Sigmoid colon (tissue), 4 donors: ENCODE measurements at regions not wholly inside any gene's neighbourhood (a gene's known extent, or its start where the extent isn't known, plus 50 kb on each side); places are given as distances from the start of the nearest gene placed in this dataset.

Experiments
- CTCF ChIP-seq, 4 experiments: fragments of 450-650 bp in 3 of 4; fragments of 200-600 bp in 1 of 4; IDR thresholded peaks; one replicate each; pipeline ENCODE4 v1.5.1; 2016 to 2019; ENCODE audit warnings: antibody characterized with exemption in 4 of 4, mild to moderate bottlenecking in 3 of 4, moderate library complexity in 2 of 4
- EP300 ChIP-seq, 4 donors: sonication (generic); formaldehyde crosslinking; IDR thresholded peaks; one replicate each; pipeline ENCODE4 v1.6.1; 2017; ENCODE audit warnings: antibody characterized with exemption in 4 of 4
- POLR2A ChIP-seq, 2 donors: fragments of 450-650 bp; IDR thresholded peaks; one replicate each; pipeline ENCODE4 v1.6.1; 2016; ENCODE audit warnings: antibody characterized with exemption in 2 of 2, mild to moderate bottlenecking in 2 of 2, moderate library complexity in 2 of 2
- POLR2AphosphoS5 ChIP-seq, 4 donors: sonication (generic); formaldehyde crosslinking; IDR thresholded peaks; one replicate each; pipeline ENCODE4 v1.6.1; 2017; ENCODE audit warnings: antibody characterized with exemption in 4 of 4

GRCh38 chr14:44297437-44297836 lies 209.6 kb downstream of the FSCB start:
- TF ChIP-seq POLR2AphosphoS5 (IDR thresholded peaks at IDR 0.05) (no peak), EP300 (IDR thresholded peaks at IDR 0.05) (no peak), CTCF (IDR thresholded peaks at IDR 0.05) (no peak), POLR2A (IDR thresholded peaks at IDR 0.05) (no peak)
